Natural killer cell treated with Interleukin-12 subunit alpha and Interleukin-12 subunit beta and Interleukin-15 and Interleukin-18, amount 100 ng/mL, for 72 hours (primary cell): ENCODE measurements at regions not wholly inside any gene's neighbourhood (a gene's known extent, or its start where the extent isn't known, plus 50 kb on each side); places are given as distances from the start of the nearest gene placed in this dataset.
"Not testable (repeated sequence)": the region's sequence is repeated elsewhere in the genome, so short reads cannot be mapped to it uniquely, and the experiment has no call there.

ENCODE experiments used
- ATAC-seq, 2 donors: fragments of 150-1000 bp; cut with Tn5 transposase in 1 of 2; sonication (Bioruptor Pico), chemical (Tn5 transposase) in 1 of 2; 2 replicates each; pipeline ENCODE4 v1.10.0; 2021
- DNase-seq: peaks from one replicate; pipeline ENCODE4 v3.0.0; 2022; ENCODE audit warnings: low spot score
- H3K27ac Mint-ChIP-seq, 2 donors: 1 replicate in 1 of 2; 2 replicates in 1 of 2; pipeline ENCODE4 v1.8.0; 2022; ENCODE audit warnings: mixed read lengths in 2 of 2, mild to moderate bottlenecking in 1 of 2, moderate library complexity in 1 of 2
- H3K27me3 Mint-ChIP-seq, 2 donors: 1 replicate in 1 of 2; 2 replicates in 1 of 2; pipeline ENCODE4 v1.8.0; 2022; ENCODE audit warnings: mixed read lengths in 2 of 2
- H3K36me3 Mint-ChIP-seq: one replicate; pipeline ENCODE4 v1.8.0; 2022; ENCODE audit warnings: mixed read lengths
- H3K4me1 Mint-ChIP-seq, 2 donors: 1 replicate in 1 of 2; 2 replicates in 1 of 2; pipeline ENCODE4 v1.8.0; 2022; ENCODE audit warnings: low read depth in 2 of 2, mixed read lengths in 2 of 2, mild to moderate bottlenecking in 1 of 2
- H3K4me3 Mint-ChIP-seq: one replicate; pipeline ENCODE4 v1.8.0; 2022; ENCODE audit warnings: mixed read lengths
- H3K9me3 Mint-ChIP-seq: 2 replicates; pipeline ENCODE4 v1.8.0; 2022; ENCODE audit warnings: mixed read lengths

GRCh38 chrX:19261026-19261425, 82.7 kb upstream of the PDHA1 start:
- not testable (repeated sequence) for H3K4me3 Mint-ChIP-seq, H3K4me1 Mint-ChIP-seq, H3K36me3 Mint-ChIP-seq, DNase-seq, H3K27ac Mint-ChIP-seq, ATAC-seq, H3K27me3 Mint-ChIP-seq, H3K9me3 Mint-ChIP-seq

- no peak overlapping the region for H3K4me3 Mint-ChIP-seq
- no peak overlapping the region for H3K27ac Mint-ChIP-seq
- no peaks in the 10 kb centered on the region for H3K36me3 Mint-ChIP-seq
- no peak for DNase-seq
- H3K9me3 Mint-ChIP-seq = no peaks in the 10 kb centered on the region
- peaks cover 0 to 7% of the 10 kb centered on the region in 2 donors for H3K4me1 Mint-ChIP-seq
- peaks cover 4 to 6% of the 10 kb centered on the region in 2 donors for H3K27me3 Mint-ChIP-seq
- ATAC-seq = no peak
These were observed 73.0 kb upstream of the PDHA1 start for GRCh38 chrX:19270727-19271126.

- DNase-seq (no peak), ATAC-seq (peak in 1 of 2 donors; percentile 62)
These were observed 71.3 kb upstream of the PDHA1 start for GRCh38 chrX:19272452-19272851.

GRCh38 chrX:19280636-19281035, 63.1 kb upstream of the PDHA1 start:
- ATAC-seq = no peak
- peaks cover 10 to 22% of the 10 kb centered on the region in 2 donors for H3K27me3 Mint-ChIP-seq
- H3K4me3 Mint-ChIP-seq = no peak overlapping the region
- no peaks in the 10 kb centered on the region for H3K36me3 Mint-ChIP-seq
- H3K27ac Mint-ChIP-seq = no peak overlapping the region
- H3K9me3 Mint-ChIP-seq = peaks cover 3% of the 10 kb centered on the region
- H3K4me1 Mint-ChIP-seq = no peaks in the 10 kb centered on the region
- no peak for DNase-seq

More at GRCh38 chrX:19272452-19272851, 71.3 kb upstream of the PDHA1 start:
- peak overlapping the region in 1 of 2 donors; percentile 60 for H3K27ac Mint-ChIP-seq
- peaks cover 0 to 7% of the 10 kb centered on the region in 2 donors for H3K4me1 Mint-ChIP-seq
- H3K36me3 Mint-ChIP-seq = no peaks in the 10 kb centered on the region
- H3K27me3 Mint-ChIP-seq = peaks cover 4 to 7% of the 10 kb centered on the region in 2 donors
- H3K9me3 Mint-ChIP-seq = peaks cover 3% of the 10 kb centered on the region
- peak overlapping the region; percentile 25 for H3K4me3 Mint-ChIP-seq

GRCh38 chrX:19281256-19281655, 62.5 kb upstream of the PDHA1 start:
- Mint-ChIP-seq H3K9me3 (peaks cover 2% of the 10 kb centered on the region), H3K27me3 (peaks cover 8 to 18% of the 10 kb centered on the region in 2 donors), H3K36me3 (no peaks in the 10 kb centered on the region), H3K27ac (no peak overlapping the region), H3K4me3 (no peak overlapping the region), H3K4me1 (no peaks in the 10 kb centered on the region)
- DNase-seq (no peak), ATAC-seq (no peak)

GRCh38 chrX:19283597-19284339, 60.0 kb upstream of the PDHA1 start:
- no peaks in the 10 kb centered on the region for H3K4me1 Mint-ChIP-seq
- no peaks in the 10 kb centered on the region for H3K9me3 Mint-ChIP-seq
- no peak overlapping the region for H3K27ac Mint-ChIP-seq
- peaks cover 12 to 14% of the 10 kb centered on the region in 2 donors for H3K27me3 Mint-ChIP-seq
- DNase-seq = no peak
- H3K36me3 Mint-ChIP-seq = no peaks in the 10 kb centered on the region
- ATAC-seq = no peak
- no peak overlapping the region for H3K4me3 Mint-ChIP-seq

GRCh38 chrX:19285857-19286256, 57.9 kb upstream of the PDHA1 start:
- H3K36me3 Mint-ChIP-seq = no peaks in the 10 kb centered on the region
- H3K27ac Mint-ChIP-seq = no peak overlapping the region
- peaks cover 17 to 20% of the 10 kb centered on the region in 2 donors for H3K27me3 Mint-ChIP-seq
- H3K4me1 Mint-ChIP-seq = no peaks in the 10 kb centered on the region
- ATAC-seq (no peak), DNase-seq (no peak)
- no peak overlapping the region for H3K4me3 Mint-ChIP-seq
- no peaks in the 10 kb centered on the region for H3K9me3 Mint-ChIP-seq

- Mint-ChIP-seq H3K27me3 (peaks cover 16 to 19% of the 10 kb centered on the region in 2 donors), H3K27ac (no peak overlapping the region), H3K4me3 (no peak overlapping the region), H3K36me3 (no peaks in the 10 kb centered on the region), H3K4me1 (no peaks in the 10 kb centered on the region), H3K9me3 (no peaks in the 10 kb centered on the region)
- ATAC-seq = no peak
- no peak for DNase-seq
These were observed 52.6 kb upstream of the PDHA1 start for GRCh38 chrX:19291086-19291485.

GRCh38 chrX:19293606-19294325, 50.0 kb upstream of the PDHA1 start:
- Mint-ChIP-seq H3K27me3 (peaks cover 16 to 23% of the 10 kb centered on the region in 2 donors), H3K4me1 (no peaks in the 10 kb centered on the region), H3K4me3 (no peak overlapping the region), H3K36me3 (no peaks in the 10 kb centered on the region), H3K27ac (no peak overlapping the region), H3K9me3 (no peaks in the 10 kb centered on the region)
- ATAC-seq (no peak), DNase-seq (no peak)
